Endometrium (tissue), 2 donors: ENCODE measurements at regions not wholly inside any gene's neighbourhood (a gene's known extent, or its start where the extent isn't known, plus 50 kb on each side); places are given as distances from the start of the nearest gene placed in this dataset.
"Not testable (repeated sequence)": the region's sequence is repeated elsewhere in the genome, so short reads cannot be mapped to it uniquely, and the experiment has no call there.

ENCODE experiments used
- FAIRE-seq: peaks from 2 replicates; lab custom pipeline; 2012; peaks lifted over from hg19 to GRCh38; lab: Jason Lieb, UNC
- donor health status: control.
- donor health status: control.

GRCh38 chr16:80008857-80009256 is 408.3 kb upstream of the MAF start:
- no peak for FAIRE-seq

- no peak for FAIRE-seq
Observed at GRCh38 chr16:80007231-80007630, 406.7 kb upstream of the MAF start.

GRCh38 chr16:80006241-80007215 is 406.0 kb upstream of the MAF start:
- no peak for FAIRE-seq

- no peak for FAIRE-seq
Observed at GRCh38 chr16:80004113-80004512, 403.6 kb upstream of the MAF start.

- FAIRE-seq = no peak
Observed at GRCh38 chr16:80002261-80002660, 401.7 kb upstream of the MAF start.

- no peak for FAIRE-seq
Observed at GRCh38 chr16:79998143-79998542, 397.6 kb upstream of the MAF start.

GRCh38 chr16:79997257-79997656 is 396.7 kb upstream of the MAF start:
- FAIRE-seq = no peak

GRCh38 chr16:79996321-79996720 is 395.8 kb upstream of the MAF start:
- no peak for FAIRE-seq

- no peak for FAIRE-seq
Observed at GRCh38 chr16:79995315-79995714, 394.8 kb upstream of the MAF start.

GRCh38 chr16:79994418-79994817 is 393.9 kb upstream of the MAF start:
- FAIRE-seq = no peak

- no peak for FAIRE-seq
Observed at GRCh38 chr16:79993629-79994209, 393.2 kb upstream of the MAF start.

- FAIRE-seq = no peak
Observed at GRCh38 chr16:79991969-79992368, 391.4 kb upstream of the MAF start.

- no peak for FAIRE-seq
Observed at GRCh38 chr16:79988721-79989220, 388.2 kb upstream of the MAF start.

- no peak for FAIRE-seq
Observed at GRCh38 chr16:79988089-79988488, 387.6 kb upstream of the MAF start.

GRCh38 chr16:79986352-79986751 is 385.8 kb upstream of the MAF start:
- no peak for FAIRE-seq

- FAIRE-seq = no peak
Observed at GRCh38 chr16:79985606-79986005, 385.1 kb upstream of the MAF start.

GRCh38 chr16:79984149-79984548 is 383.6 kb upstream of the MAF start:
- FAIRE-seq = not testable (repeated sequence)

GRCh38 chr16:79982862-79983261 is 382.3 kb upstream of the MAF start:
- FAIRE-seq = no peak

- FAIRE-seq = no peak
Observed at GRCh38 chr16:79982361-79982760, 381.8 kb upstream of the MAF start.

GRCh38 chr16:79981814-79982213 is 381.3 kb upstream of the MAF start:
- FAIRE-seq = no peak

- no peak for FAIRE-seq
Observed at GRCh38 chr16:79980650-79981521, 380.3 kb upstream of the MAF start.
